ENCODE measurements at regions not wholly inside any gene's neighbourhood (a gene's known extent, or its start where the extent isn't known, plus 50 kb on each side); places are given as distances from the start of the nearest gene placed in this dataset.
"Not testable (repeated sequence)": the region's sequence is repeated elsewhere in the genome, so short reads cannot be mapped to it uniquely, and the experiment has no call there.

GRCh38 chr15:101945896-101946295 lies 133.9 kb downstream of the OR4F15 start:
- TF ChIP-seq CTCF (IDR thresholded peaks at IDR 0.05; ENCODE audit: insufficient read depth, low read depth, low read length); EZH2 (IDR thresholded peaks at IDR 0.05; ENCODE audit: insufficient read depth, low read length): not testable (repeated sequence)
